ENCODE measurements at regions not wholly inside any gene's neighbourhood (a gene's known extent, or its start where the extent isn't known, plus 50 kb on each side); places are given as distances from the start of the nearest gene placed in this dataset.

DNA sequence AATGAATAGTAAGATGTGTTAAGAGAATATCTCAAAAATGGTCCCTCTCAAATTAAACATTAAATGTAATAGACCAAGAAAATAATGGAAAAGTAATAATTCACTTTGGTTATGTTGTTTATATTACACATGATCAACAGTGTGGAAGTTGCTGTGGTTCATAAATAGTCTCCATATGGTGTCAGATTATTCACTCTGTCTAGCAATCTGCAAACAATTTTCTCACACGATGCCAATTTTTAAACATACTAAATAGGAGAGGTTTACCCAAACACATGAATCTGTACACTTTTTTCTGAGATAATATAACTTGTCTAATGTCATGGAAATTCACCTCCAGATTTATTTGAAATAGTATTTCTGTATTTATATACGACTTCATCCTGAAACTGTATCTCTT lies 217.4 kb upstream of the FBXL7 start:
- TF ChIP-seq FOXM1 (IDR thresholded peaks at IDR 0.05; ENCODE audit: borderline replicate concordance, low read depth) (no peak), RAD21 (IDR thresholded peaks at IDR 0.05; ENCODE audit: low read depth) (no peak), TEAD4 (IDR thresholded peaks at IDR 0.05) (no peak), ZBTB7A (IDR thresholded peaks at IDR 0.05; ENCODE audit: low read depth) (no peak), TAF1 (IDR thresholded peaks at IDR 0.05; ENCODE audit: low read depth) (no peak), CEBPB (IDR thresholded peaks at IDR 0.05) (no peak), USF1 (IDR thresholded peaks at IDR 0.05) (no peak), REST (IDR thresholded peaks at IDR 0.05; ENCODE audit: low read depth) (no peak)

GRCh38 chr5:15267966-15268365 lies 232.0 kb upstream of the FBXL7 start:
- TF ChIP-seq EGR1 (IDR thresholded peaks at IDR 0.05) (no peak), EP300 (IDR thresholded peaks at IDR 0.05; ENCODE audit: borderline replicate concordance) (no peak), FOXM1 (IDR thresholded peaks at IDR 0.05; ENCODE audit: borderline replicate concordance, low read depth) (no peak), TCF12 (IDR thresholded peaks at IDR 0.05; ENCODE audit: low read depth) (no peak), REST (IDR thresholded peaks at IDR 0.05; ENCODE audit: low read depth) (no peak), USF1 (IDR thresholded peaks at IDR 0.05) (no peak)

DNA sequence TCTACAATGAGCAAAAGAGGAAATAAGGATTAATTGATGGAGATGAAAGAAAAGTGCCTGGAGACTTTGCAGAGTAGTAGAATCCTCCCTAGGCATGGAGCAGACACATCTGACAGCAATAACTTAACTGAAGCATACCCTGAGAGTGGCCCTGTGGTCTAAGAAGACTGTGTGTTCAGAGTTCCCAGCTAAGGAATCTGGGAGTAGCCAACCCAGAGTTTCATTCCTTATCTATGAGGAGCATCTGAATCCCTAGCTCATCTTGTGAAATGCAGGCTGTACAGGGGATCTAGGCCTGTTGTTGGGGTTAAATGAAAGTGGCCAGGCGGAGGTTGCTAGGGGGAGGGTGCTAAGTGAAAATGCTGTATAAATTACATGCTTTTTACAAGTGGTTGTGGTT lies 233.1 kb upstream of the FBXL7 start:
- TF ChIP-seq TEAD4 (IDR thresholded peaks at IDR 0.05) (no peak), EP300 (IDR thresholded peaks at IDR 0.05; ENCODE audit: borderline replicate concordance) (no peak), ZBTB7A (IDR thresholded peaks at IDR 0.05; ENCODE audit: low read depth) (no peak), TAF1 (IDR thresholded peaks at IDR 0.05; ENCODE audit: low read depth) (no peak), YY1 (IDR thresholded peaks at IDR 0.05; ENCODE audit: low read depth) (no peak), EGR1 (IDR thresholded peaks at IDR 0.05) (no peak), RAD21 (IDR thresholded peaks at IDR 0.05; ENCODE audit: low read depth) (no peak)

DNA sequence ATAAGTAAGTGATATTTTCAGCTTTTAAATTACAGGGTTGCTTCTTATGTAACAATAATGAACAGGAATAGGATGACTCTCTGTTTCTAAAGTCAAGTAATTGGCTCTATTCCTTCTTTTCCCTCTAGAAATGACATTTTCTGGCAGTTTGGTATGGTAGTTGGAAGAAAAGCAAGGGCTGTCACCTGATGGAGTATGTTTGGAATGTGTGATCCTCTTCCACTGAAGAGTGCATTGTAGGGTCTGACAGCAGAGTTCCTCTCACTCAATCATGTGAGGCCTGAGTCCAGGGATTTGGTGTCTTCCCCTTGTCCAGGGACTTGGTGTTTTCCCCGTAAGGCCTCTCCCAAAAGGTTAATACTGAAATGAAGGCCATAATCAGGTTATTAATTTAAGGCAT lies 233.8 kb upstream of the FBXL7 start:
- TF ChIP-seq CEBPB (IDR thresholded peaks at IDR 0.05) (no peak), EP300 (IDR thresholded peaks at IDR 0.05; ENCODE audit: borderline replicate concordance) (no peak), RAD21 (IDR thresholded peaks at IDR 0.05; ENCODE audit: low read depth) (no peak), EGR1 (IDR thresholded peaks at IDR 0.05) (no peak), USF1 (IDR thresholded peaks at IDR 0.05) (no peak), NFIC (IDR thresholded peaks at IDR 0.05) (no peak), REST (IDR thresholded peaks at IDR 0.05; ENCODE audit: low read depth) (no peak), YY1 (IDR thresholded peaks at IDR 0.05; ENCODE audit: low read depth) (no peak), ZBTB7A (IDR thresholded peaks at IDR 0.05; ENCODE audit: low read depth) (no peak), TAF1 (IDR thresholded peaks at IDR 0.05; ENCODE audit: low read depth) (no peak)

DNA sequence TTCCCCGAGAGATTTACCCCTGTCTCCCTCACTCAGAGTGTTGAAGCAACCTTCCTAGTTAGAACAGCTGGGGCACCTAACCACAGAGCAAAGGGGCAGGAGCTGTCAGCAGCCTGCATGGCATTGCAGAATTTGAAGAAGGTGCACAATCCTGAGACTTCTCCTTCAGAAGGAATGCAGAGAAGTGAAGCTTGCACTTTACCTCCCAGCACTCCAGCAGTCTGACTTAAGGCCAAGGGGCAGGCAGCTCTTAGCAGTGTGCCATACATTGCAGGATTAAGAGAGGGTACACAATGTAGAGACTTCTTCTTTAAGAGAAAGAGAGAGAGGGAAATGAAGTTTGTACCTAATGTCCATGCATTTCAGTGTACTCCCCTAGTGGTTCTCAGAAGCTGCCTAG lies 236.0 kb upstream of the FBXL7 start:
- TF ChIP-seq CREB1 (IDR thresholded peaks at IDR 0.05; ENCODE audit: low read depth) (no peak), MAX (IDR thresholded peaks at IDR 0.05) (no peak), TCF12 (IDR thresholded peaks at IDR 0.05; ENCODE audit: low read depth) (no peak), RAD21 (IDR thresholded peaks at IDR 0.05; ENCODE audit: low read depth) (no peak), USF1 (IDR thresholded peaks at IDR 0.05) (no peak), REST (IDR thresholded peaks at IDR 0.05; ENCODE audit: low read depth) (no peak), ZBTB7A (IDR thresholded peaks at IDR 0.05; ENCODE audit: low read depth) (no peak), TEAD4 (IDR thresholded peaks at IDR 0.05) (no peak), CEBPB (IDR thresholded peaks at IDR 0.05) (no peak), EP300 (IDR thresholded peaks at IDR 0.05; ENCODE audit: borderline replicate concordance) (no peak), TAF1 (IDR thresholded peaks at IDR 0.05; ENCODE audit: low read depth) (no peak), NFIC (IDR thresholded peaks at IDR 0.05) (no peak), YY1 (IDR thresholded peaks at IDR 0.05; ENCODE audit: low read depth) (no peak), FOXM1 (IDR thresholded peaks at IDR 0.05; ENCODE audit: borderline replicate concordance, low read depth) (no peak), EGR1 (IDR thresholded peaks at IDR 0.05) (no peak)

Measured in Ishikawa (cell line).